SK-N-DZ (cell line): ENCODE measurements at regions not wholly inside any gene's neighbourhood (a gene's known extent, or its start where the extent isn't known, plus 50 kb on each side); places are given as distances from the start of the nearest gene placed in this dataset.

Experiments
- DNase-seq: peaks from one replicate; pipeline ENCODE4 v3.0.0-alpha.2; 2015; ENCODE audit warnings: low spot score

- DNase-seq = no peak
Measured at GRCh38 chr14:42248131-42248530, 641.5 kb downstream of the LRFN5 start.

- no peak for DNase-seq
Measured at GRCh38 chr14:42241101-42241500, 634.4 kb downstream of the LRFN5 start.

- DNase-seq = no peak
Measured at GRCh38 chr14:42229976-42230375, 623.3 kb downstream of the LRFN5 start.

- DNase-seq = no peak
Measured at GRCh38 chr14:42229294-42229693, 622.6 kb downstream of the LRFN5 start.

GRCh38 chr14:42228611-42229010, 621.9 kb downstream of the LRFN5 start:
- no peak for DNase-seq

- DNase-seq = peak; percentile 59
Measured at GRCh38 chr14:42224053-42224888, 617.6 kb downstream of the LRFN5 start.

- DNase-seq = peak; percentile 4
Measured at GRCh38 chr14:42222924-42223471, 616.3 kb downstream of the LRFN5 start.

GRCh38 chr14:42214981-42215491, 608.4 kb downstream of the LRFN5 start:
- peak; percentile 3 for DNase-seq

GRCh38 chr14:42200957-42201356, 594.3 kb downstream of the LRFN5 start:
- DNase-seq = no peak

- DNase-seq = no peak
Measured at GRCh38 chr14:42198010-42198409, 591.3 kb downstream of the LRFN5 start.

- DNase-seq = no peak
Measured at GRCh38 chr14:42192738-42193653, 586.3 kb downstream of the LRFN5 start.

- no peak for DNase-seq
Measured at GRCh38 chr14:42190744-42191143, 584.1 kb downstream of the LRFN5 start.

GRCh38 chr14:42187846-42188245, 581.2 kb downstream of the LRFN5 start:
- no peak for DNase-seq

- no peak for DNase-seq
Measured at GRCh38 chr14:42185718-42186117, 579.0 kb downstream of the LRFN5 start.

GRCh38 chr14:42174357-42174756, 567.7 kb downstream of the LRFN5 start:
- DNase-seq = no peak

GRCh38 chr14:42173206-42173605, 566.5 kb downstream of the LRFN5 start:
- no peak for DNase-seq

GRCh38 chr14:42172304-42172703, 565.6 kb downstream of the LRFN5 start:
- DNase-seq = no peak

- peak; percentile 48 for DNase-seq
Measured at GRCh38 chr14:42163136-42163535, 556.5 kb downstream of the LRFN5 start.

- DNase-seq = no peak
Measured at GRCh38 chr14:42159138-42159537, 552.5 kb downstream of the LRFN5 start.

- DNase-seq = no peak
Measured at GRCh38 chr14:42149609-42150261, 543.1 kb downstream of the LRFN5 start.

- no peak for DNase-seq
Measured at GRCh38 chr14:42145766-42146165, 539.1 kb downstream of the LRFN5 start.
